GM12864 (cell line): ENCODE measurements at regions not wholly inside any gene's neighbourhood (a gene's known extent, or its start where the extent isn't known, plus 50 kb on each side); places are given as distances from the start of the nearest gene placed in this dataset.

ENCODE experiments used
- DNase-seq: peaks from one replicate; pipeline ENCODE4 v3.0.0-alpha.2; 2011; ENCODE audit warnings: low read depth
- H3K4me3 ChIP-seq: 2 replicates; pipeline ENCODE4 v1.5.1; 2011; ENCODE audit warnings: mild to moderate bottlenecking, low read depth, low read length, control low read depth
- CTCF ChIP-seq: IDR thresholded peaks from 2 replicates; pipeline ENCODE4 v1.5.1; 2011; ENCODE audit warnings: low read depth, mild to moderate bottlenecking, moderate library complexity, low read length, control low read depth, inconsistent platforms; ENCODE audit errors: missing control alignments

- no peak for TF ChIP-seq CTCF
- no peak overlapping the region for H3K4me3 ChIP-seq
- no peak for DNase-seq
These were observed 333.6 kb upstream of the UBE2E3 start for GRCh38 chr2:180646756-180647155.

- TF ChIP-seq CTCF, result no peak
- no peak overlapping the region for H3K4me3 ChIP-seq
- no peak for DNase-seq
These were observed 335.7 kb upstream of the UBE2E3 start for GRCh38 chr2:180644709-180645108.

- no peak for DNase-seq
- no peak for TF ChIP-seq CTCF
- no peak overlapping the region for H3K4me3 ChIP-seq
These were observed 349.6 kb upstream of the UBE2E3 start for GRCh38 chr2:180630756-180631155.

GRCh38 chr2:180625006-180625844 lies 355.2 kb upstream of the UBE2E3 start:
- no peak overlapping the region for H3K4me3 ChIP-seq
- no peak for DNase-seq
- TF ChIP-seq CTCF, result no peak

- H3K4me3 ChIP-seq, result no peak overlapping the region
- no peak for TF ChIP-seq CTCF
- DNase-seq, result no peak
These were observed 358.2 kb upstream of the UBE2E3 start for GRCh38 chr2:180621941-180622918.

- TF ChIP-seq CTCF, result no peak
- DNase-seq, result no peak
- no peak overlapping the region for H3K4me3 ChIP-seq
These were observed 359.0 kb upstream of the UBE2E3 start for GRCh38 chr2:180621366-180621765.
